ENCODE measurements at regions not wholly inside any gene's neighbourhood (a gene's known extent, or its start where the extent isn't known, plus 50 kb on each side); places are given as distances from the start of the nearest gene placed in this dataset.

GRCh38 chr1:229157480-229157879 is 113.4 kb upstream of the RAB4A start:
- no peak for TF ChIP-seq CTCF (IDR thresholded peaks at IDR 0.05)
- TF ChIP-seq POLR2AphosphoS5 (IDR thresholded peaks at IDR 0.05) = no peak

Data from prostate gland (tissue), 2 donors.